HG03442 (cell line): ENCODE measurements at regions not wholly inside any gene's neighbourhood (a gene's known extent, or its start where the extent isn't known, plus 50 kb on each side); places are given as distances from the start of the nearest gene placed in this dataset.
"Not testable (repeated sequence)": the region's sequence is repeated elsewhere in the genome, so short reads cannot be mapped to it uniquely, and the experiment has no call there.

ENCODE experiments used
- ATAC-seq: cut with Tn5 transposase; IDR thresholded peaks from one replicate; pipeline ENCODE4 v1.9.1; 2021; ENCODE audit warnings: mild to moderate bottlenecking, moderate library complexity; ENCODE audit not compliant: unreplicated experiment

GRCh38 chr7:13627455-13627854 lies 362.0 kb downstream of the ETV1 start:
- ATAC-seq, result no peak

DNA sequence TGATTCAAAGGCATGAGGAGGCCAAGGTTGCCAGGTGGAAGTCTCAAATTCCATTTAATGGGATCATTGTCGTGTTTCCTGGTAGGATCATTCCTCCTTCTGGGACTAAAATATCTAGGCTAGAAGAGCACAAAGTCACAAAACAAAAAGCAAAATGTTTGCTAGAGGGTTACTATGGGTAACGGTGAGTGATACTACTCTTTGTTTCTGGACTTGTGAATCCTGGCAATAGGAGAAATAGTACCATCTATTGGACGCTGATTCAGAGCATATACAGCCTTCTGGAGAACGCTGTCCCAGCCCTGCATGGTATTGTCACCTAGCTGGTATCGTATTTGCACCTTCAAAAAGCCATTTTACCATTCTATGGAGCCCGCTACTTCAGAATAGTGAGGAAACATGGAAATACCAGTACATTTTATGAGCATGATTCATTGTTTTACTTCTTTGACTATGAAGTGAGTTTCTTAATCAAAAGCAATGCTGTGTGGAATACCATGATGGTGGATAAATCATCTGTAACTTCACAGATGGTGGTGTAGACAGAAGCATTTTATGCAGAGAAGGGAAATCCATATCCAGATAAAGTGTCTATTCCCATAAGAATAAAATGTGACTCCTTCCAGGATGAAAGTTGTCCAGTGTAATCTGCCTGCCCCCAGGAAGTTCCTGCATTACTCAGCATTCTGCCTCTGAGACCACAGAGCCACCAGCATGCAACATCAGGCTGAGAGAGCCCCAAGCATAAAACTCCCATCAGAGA lies 361.0 kb downstream of the ETV1 start:
- ATAC-seq, result no peak

GRCh38 chr7:13631207-13632049 lies 358.0 kb downstream of the ETV1 start:
- ATAC-seq, result not testable (repeated sequence)

DNA sequence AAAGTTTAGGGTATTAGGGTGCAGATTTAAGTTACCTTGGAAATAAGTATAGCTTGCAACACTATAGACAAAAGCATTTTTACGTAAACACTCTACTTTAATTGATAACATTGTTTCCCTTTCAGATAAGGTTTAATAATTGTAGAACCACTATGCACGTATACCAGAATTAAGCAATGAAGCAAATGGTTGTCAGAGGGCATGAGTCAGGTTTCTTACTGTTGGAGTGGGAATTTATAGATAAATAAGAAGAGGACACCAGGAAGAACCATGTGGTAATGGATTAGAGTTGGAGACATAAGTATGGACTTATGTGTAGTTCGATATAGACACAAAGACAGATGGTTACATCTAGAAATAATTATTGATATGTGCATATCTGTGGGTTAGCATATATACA lies 355.6 kb downstream of the ETV1 start:
- ATAC-seq, result no peak

DNA sequence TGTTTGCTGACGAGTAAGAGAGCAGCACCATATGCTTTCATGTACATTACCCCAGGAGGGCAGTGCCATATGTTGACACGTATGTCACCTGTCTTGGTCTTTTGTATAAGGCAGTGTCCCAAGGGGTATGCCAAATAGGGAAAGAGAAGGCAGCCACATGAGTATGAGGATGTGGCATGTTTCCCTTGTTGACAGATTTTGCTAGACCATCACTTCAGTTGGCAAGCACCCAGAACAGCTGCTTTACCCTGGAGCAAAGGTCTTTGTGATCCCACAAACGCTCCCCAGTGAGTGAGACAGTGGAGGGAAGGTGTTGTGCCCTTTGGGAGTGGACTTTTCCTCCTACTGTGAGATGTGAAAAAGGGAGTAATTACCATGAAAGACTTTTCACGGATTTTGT lies 350.1 kb downstream of the ETV1 start:
- no peak for ATAC-seq

DNA sequence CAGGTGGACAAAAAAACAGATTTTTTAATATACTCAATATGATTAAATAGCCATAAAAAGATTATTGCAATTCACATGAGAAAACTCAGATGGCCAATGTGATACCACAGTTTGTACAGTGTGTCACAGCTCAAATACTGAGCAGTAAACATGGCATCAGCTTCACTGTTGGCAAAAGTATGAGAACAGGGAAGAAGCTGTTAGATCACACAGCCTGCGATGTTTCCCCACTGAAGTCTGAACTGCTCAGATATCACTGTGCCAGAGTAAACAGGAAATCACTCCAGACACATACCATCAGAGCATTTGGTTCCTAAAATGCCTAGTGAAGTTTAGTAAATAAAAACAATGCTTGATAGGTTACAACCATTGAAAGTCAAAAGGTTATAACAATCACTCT lies 347.8 kb downstream of the ETV1 start:
- no peak for ATAC-seq

DNA sequence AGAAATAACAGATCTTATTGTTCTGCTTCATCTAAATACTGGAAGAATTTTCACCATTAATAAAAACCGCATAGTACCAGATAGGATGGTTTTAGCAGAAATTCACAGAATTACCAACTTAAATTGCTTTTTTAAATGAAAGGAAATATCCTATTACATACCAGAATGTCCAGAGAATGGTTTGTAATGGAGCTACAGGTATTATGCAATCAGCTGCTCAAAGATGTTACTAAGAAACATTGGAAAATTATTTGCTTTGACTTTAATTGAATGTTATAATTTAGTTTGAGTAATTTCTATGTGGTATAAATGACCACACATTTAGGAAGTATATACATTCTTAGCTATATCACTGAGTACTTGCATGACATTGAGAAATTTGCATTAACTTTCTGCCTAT lies 338.3 kb downstream of the ETV1 start:
- ATAC-seq, result no peak

DNA sequence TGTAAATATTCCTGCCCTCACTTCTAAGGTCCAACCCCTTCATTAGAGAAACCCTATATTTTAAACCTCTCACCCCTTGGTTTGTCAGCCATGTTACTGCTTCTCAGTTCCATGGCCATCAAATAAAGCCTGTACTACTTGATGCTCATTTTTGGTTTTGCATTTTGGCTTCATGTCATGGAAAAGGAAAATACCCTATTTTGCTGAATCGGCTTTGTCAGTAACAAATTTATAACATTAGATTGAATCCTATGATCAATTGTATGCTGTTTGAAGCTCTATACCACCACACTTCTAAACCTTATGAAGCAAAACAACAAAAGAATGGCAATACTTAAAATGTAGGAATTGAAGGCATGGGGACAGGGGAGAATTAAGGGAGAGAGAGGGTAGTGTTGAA lies 333.1 kb downstream of the ETV1 start:
- no peak for ATAC-seq

DNA sequence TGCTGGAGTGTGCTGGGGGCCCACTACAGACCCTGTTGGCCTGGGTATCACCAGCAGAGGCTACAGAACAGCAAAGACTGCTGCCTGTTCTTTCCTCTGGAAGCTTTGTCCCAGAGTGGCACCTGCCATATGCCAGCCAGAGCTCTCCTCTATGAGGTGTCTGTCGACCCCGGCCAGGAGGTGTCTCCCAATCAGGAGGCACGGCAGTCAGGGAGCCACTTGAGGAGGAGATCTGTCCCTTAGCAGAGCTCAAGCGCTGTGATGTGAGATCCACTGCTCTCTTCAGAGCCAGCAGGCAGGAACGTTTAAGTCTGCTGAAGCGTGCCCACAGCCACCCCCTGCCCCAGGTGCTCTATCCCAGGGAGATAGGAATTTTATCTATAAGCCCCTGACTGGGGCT lies 316.2 kb downstream of the ETV1 start:
- no peak for ATAC-seq

- no peak for ATAC-seq
Measured at GRCh38 chr7:13682626-13683025, 306.8 kb downstream of the ETV1 start.

DNA sequence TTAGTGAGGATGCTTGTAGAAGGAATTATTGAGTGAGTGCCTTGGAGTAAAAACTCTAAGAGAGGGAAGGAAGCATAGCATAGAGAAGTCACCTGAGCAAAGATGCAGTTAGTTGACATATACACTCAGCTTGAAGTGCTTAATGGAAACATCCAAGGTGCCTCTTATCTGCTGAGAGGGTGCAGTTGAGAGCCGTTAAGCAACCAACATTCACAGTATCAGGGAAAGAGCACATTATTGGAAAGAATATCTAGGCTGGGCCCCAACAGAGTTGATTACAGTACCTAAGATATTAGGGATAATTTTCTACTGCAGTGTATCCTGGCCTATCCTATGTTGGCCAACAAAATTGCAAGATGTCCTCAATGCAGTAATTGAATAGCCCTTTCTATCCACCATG lies 302.0 kb downstream of the ETV1 start:
- no peak for ATAC-seq

DNA sequence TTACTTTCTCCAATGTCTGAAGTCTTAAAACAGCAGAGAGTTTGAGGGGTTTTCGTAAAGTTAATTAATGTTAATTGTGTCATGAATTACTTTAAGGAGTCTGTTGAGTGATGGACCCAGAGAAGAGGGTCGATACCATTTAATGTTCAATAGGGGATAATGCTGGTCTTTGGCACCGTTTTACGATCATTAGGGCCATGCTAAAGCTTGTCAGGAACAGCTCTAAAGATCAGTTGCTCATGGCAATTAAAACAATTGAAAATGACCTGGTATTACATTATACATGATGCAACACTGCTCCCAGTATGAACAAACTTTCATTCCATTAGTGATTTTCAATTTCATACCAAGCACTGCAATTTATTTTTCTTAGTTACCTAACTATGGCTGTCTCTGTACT lies 296.9 kb downstream of the ETV1 start:
- ATAC-seq, result no peak

DNA sequence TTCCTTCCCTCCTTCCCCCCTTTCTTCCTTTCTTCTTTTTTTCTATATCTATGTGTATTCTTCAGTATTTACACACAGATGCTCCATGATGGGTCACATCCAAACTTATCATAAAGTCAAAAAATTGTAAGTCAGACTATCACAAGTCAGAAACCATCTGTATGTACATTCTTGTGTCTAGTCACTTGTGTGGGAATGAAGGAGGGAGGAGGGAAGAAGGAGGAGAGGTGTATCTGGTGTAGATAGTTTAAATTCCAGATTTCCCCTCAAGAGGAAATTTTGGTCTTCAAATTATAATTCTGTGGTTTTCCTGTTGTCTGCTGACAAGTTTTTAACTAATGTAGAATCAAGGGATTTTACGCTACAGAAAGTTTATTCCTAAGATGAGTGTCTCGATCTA lies 287.2 kb downstream of the ETV1 start:
- ATAC-seq, result no peak

DNA sequence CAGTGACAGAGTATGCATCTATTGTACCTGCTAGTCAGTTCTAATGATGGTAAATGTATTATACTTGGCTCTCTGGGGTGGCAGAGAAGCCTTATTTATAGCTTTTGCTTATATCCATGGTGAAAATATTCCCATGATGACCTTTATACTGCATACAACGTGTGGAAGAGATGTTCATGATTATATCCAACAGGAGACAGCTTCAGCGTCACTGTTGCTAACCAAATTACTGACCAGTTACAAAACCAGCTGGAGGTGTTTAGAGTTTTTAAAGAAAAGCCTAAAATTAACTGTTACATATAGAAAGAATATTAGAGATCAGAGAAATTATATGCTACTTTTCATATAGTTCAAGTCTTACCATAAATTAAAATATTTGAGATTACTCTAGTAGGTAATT lies 280.8 kb downstream of the ETV1 start:
- no peak for ATAC-seq

GRCh38 chr7:13713092-13713491 lies 276.4 kb downstream of the ETV1 start:
- no peak for ATAC-seq

- ATAC-seq, result no peak
Measured at GRCh38 chr7:13715534-13715933, 273.9 kb downstream of the ETV1 start.

- no peak for ATAC-seq
Measured at GRCh38 chr7:13717031-13717430, 272.4 kb downstream of the ETV1 start.

GRCh38 chr7:13724191-13724976 lies 265.1 kb downstream of the ETV1 start:
- ATAC-seq, result no peak

- no peak for ATAC-seq
Measured at GRCh38 chr7:13724977-13725566, 264.4 kb downstream of the ETV1 start.

- ATAC-seq, result no peak
Measured at GRCh38 chr7:13725591-13725990, 263.9 kb downstream of the ETV1 start.

GRCh38 chr7:13727279-13727678 lies 262.2 kb downstream of the ETV1 start:
- no peak for ATAC-seq
